Mesenchymal stem cell (in vitro differentiated cells and primary cell): ENCODE measurements at regions not wholly inside any gene's neighbourhood (a gene's known extent, or its start where the extent isn't known, plus 50 kb on each side); places are given as distances from the start of the nearest gene placed in this dataset.
"Not testable (repeated sequence)": the region's sequence is repeated elsewhere in the genome, so short reads cannot be mapped to it uniquely, and the experiment has no call there.

ENCODE experiments used
- DNase-seq: peaks from one replicate; pipeline ENCODE4 v3.0.0-alpha.2; 2013
- H2AFZ ChIP-seq: one replicate; pipeline ENCODE4 v1.6.1; 2013; ENCODE audit warnings: low read depth, mild to moderate bottlenecking, control low read depth, inconsistent platforms, low read length, moderate library complexity
- H2AK5ac ChIP-seq: 2 replicates; pipeline ENCODE4 v1.6.1; 2013; ENCODE audit warnings: low read length, moderate library complexity, mild to moderate bottlenecking, inconsistent platforms; ENCODE audit not compliant: severe bottlenecking
- H2BK120ac ChIP-seq: one replicate; pipeline ENCODE4 v1.6.1; 2013; ENCODE audit warnings: low read depth, mild to moderate bottlenecking, inconsistent platforms, low read length, moderate library complexity
- H2BK12ac ChIP-seq, 2 experiments: one replicate each; pipeline ENCODE4 v1.6.1; 2013; ENCODE audit warnings: inconsistent platforms in 2 of 2, low read length in 2 of 2, mild to moderate bottlenecking in 2 of 2, moderate library complexity in 2 of 2, control low read depth in 1 of 2
- H2BK15ac ChIP-seq: one replicate; pipeline ENCODE4 v1.6.1; 2013; ENCODE audit warnings: mild to moderate bottlenecking, low read depth, inconsistent platforms; ENCODE audit not compliant: poor library complexity, severe bottlenecking
- H2BK5ac ChIP-seq: 2 replicates; pipeline ENCODE4 v1.6.1; 2013; ENCODE audit warnings: low read depth, mild to moderate bottlenecking, low read length, control low read depth, inconsistent platforms; ENCODE audit not compliant: poor library complexity, severe bottlenecking
- H3K14ac ChIP-seq, 2 experiments: one replicate each; pipeline ENCODE4 v1.6.1; 2013; ENCODE audit warnings: inconsistent platforms in 2 of 2, low read length in 2 of 2, control low read depth in 1 of 2, mild to moderate bottlenecking in 1 of 2, moderate library complexity in 1 of 2
- H3K18ac ChIP-seq, 2 experiments: one replicate each; pipeline ENCODE4 v1.6.1; 2013; ENCODE audit warnings: inconsistent platforms in 2 of 2, low read length in 2 of 2, control low read depth in 1 of 2, low read depth in 1 of 2, mild to moderate bottlenecking in 1 of 2
- H3K23ac ChIP-seq, 2 experiments: one replicate each; pipeline ENCODE4 v1.6.1; 2013; ENCODE audit warnings: inconsistent platforms in 2 of 2, low read length in 2 of 2, mild to moderate bottlenecking in 2 of 2, moderate library complexity in 2 of 2, control low read depth in 1 of 2
- H3K27ac ChIP-seq: 2 replicates; pipeline ENCODE4 v1.5.1; 2013; ENCODE audit warnings: mild to moderate bottlenecking, moderate library complexity, low read length, control low read depth, inconsistent platforms; ENCODE audit not compliant: poor library complexity, severe bottlenecking
- H3K27me3 ChIP-seq, 2 experiments: 2 replicates each; pipeline versions ENCODE4 v1.6.1 to v1.7.0; 2013; ENCODE audit warnings: low read length in 2 of 2, mild to moderate bottlenecking in 2 of 2, moderate library complexity in 2 of 2, control low read depth in 1 of 2, inconsistent platforms in 1 of 2; ENCODE audit not compliant: control insufficient read depth in 1 of 2, insufficient read depth in 1 of 2
- H3K36me3 ChIP-seq, 2 experiments: 2 replicates each; pipeline versions ENCODE4 v1.6.1 to v1.7.0; 2013; ENCODE audit warnings: low read length in 2 of 2, control low read depth in 1 of 2, inconsistent platforms in 1 of 2, low read depth in 1 of 2, mild to moderate bottlenecking in 1 of 2; ENCODE audit not compliant: insufficient read depth in 2 of 2, control insufficient read depth in 1 of 2
- H3K4ac ChIP-seq, 2 experiments: one replicate each; pipeline ENCODE4 v1.6.1; 2013; ENCODE audit warnings: inconsistent platforms in 2 of 2, low read length in 2 of 2, mild to moderate bottlenecking in 2 of 2, moderate library complexity in 2 of 2, control low read depth in 1 of 2, low read depth in 1 of 2
- H3K4me1 ChIP-seq: 2 replicates; pipeline ENCODE4 v1.6.1; 2013; ENCODE audit warnings: low read depth, low read length, control low read depth; ENCODE audit not compliant: control insufficient read depth, insufficient read depth
- H3K4me2 ChIP-seq: 2 replicates; pipeline ENCODE4 v1.6.1; 2013; ENCODE audit warnings: low read length, mild to moderate bottlenecking, inconsistent platforms; ENCODE audit not compliant: poor library complexity, severe bottlenecking
- H3K4me3 ChIP-seq, 2 experiments: 2 replicates each; pipeline versions ENCODE4 v1.5.1 to v1.7.0; 2013; ENCODE audit warnings: low read length in 2 of 2, mild to moderate bottlenecking in 2 of 2, control low read depth in 1 of 2, low read depth in 1 of 2; ENCODE audit not compliant: insufficient read depth in 1 of 2
- H3K79me1 ChIP-seq: replicated peaks from 2 replicates; pipeline ENCODE4 v1.6.1; 2013; ENCODE audit warnings: mild to moderate bottlenecking, control low read depth, low read length, inconsistent platforms; ENCODE audit not compliant: poor library complexity, severe bottlenecking
- H3K9ac ChIP-seq: 2 replicates; pipeline ENCODE4 v1.7.0; 2013; ENCODE audit warnings: mild to moderate bottlenecking, low read length, moderate library complexity
- H3K9me3 ChIP-seq: 2 replicates; pipeline ENCODE4 v1.7.0; 2013; ENCODE audit warnings: mild to moderate bottlenecking, low read length; ENCODE audit not compliant: control insufficient read depth
- H4K8ac ChIP-seq: one replicate; pipeline ENCODE4 v1.6.1; 2013; ENCODE audit warnings: inconsistent platforms, mild to moderate bottlenecking, low read length, moderate library complexity
- H4K91ac ChIP-seq: one replicate; pipeline ENCODE4 v1.6.1; 2013; ENCODE audit warnings: mild to moderate bottlenecking, low read length, inconsistent platforms
- WGBS: methylation state at CpG from one replicate; pipeline ENCODE4 v1.1.7; 2013; ENCODE audit warnings: mixed read lengths; 5-methylcytosine and 5-hydroxymethylcytosine counted together

DNA sequence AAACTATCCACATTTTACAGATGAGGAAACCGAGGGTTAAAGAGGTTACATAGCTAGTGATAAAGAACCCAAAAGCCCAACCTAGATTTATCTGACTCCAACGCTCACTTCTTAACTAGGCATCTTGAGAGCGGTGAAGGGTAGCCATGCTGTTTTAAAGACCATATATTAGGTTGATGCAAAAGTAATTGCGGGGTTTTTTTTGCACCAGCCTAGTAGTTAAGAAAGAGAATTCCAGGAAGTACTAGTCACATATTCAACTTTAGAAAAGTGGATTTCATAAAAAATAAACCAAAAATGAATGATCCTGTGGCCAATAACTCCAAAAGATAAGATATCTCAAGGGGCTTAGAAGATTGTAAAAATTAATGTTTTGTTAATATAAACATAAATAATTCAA, 162.1 kb downstream of the GLUL start:
- no CpG with 5 or more reads among the region's 4 CpGs for WGBS
- no peaks in the 10 kb centered on the region for H3K4me1 ChIP-seq

GRCh38 chr1:182227864-182228547, 163.6 kb downstream of the GLUL start:
- Histone ChIP-seq H2AK5ac (no peak overlapping the region), H3K27ac (no peak overlapping the region), H2AFZ (no peak overlapping the region), H3K9me3 (no peaks in the 10 kb centered on the region), H2BK12ac (no peak overlapping the region), H4K91ac (no peak overlapping the region), H4K8ac (no peak overlapping the region), H3K36me3 (no peaks in the 10 kb centered on the region), H3K14ac (no peak overlapping the region), H3K4me2 (no peak overlapping the region), H3K4me3 (no peak overlapping the region), H3K4ac (no peak overlapping the region), H3K4me1 (no peaks in the 10 kb centered on the region), H2BK15ac (no peak overlapping the region), H3K23ac (no peak overlapping the region), H3K79me1 (no peaks in the 10 kb centered on the region), H2BK120ac (no peak overlapping the region), H3K9ac (no peak overlapping the region), H2BK5ac (no peak overlapping the region), H3K18ac (no peak overlapping the region), H3K27me3 (no peaks in the 10 kb centered on the region)
- WGBS = 90% methylated on average over 3 of the region's 4 CpGs
- DNase-seq = no peak

More for the DNA sequence above, 162.1 kb downstream of the GLUL start:
- H3K4me3 ChIP-seq = no peak overlapping the region
- no peak overlapping the region for H2AK5ac ChIP-seq
- no peak overlapping the region for H2BK120ac ChIP-seq
- H3K27me3 ChIP-seq = no peaks in the 10 kb centered on the region
- no peak overlapping the region for H4K8ac ChIP-seq
- H4K91ac ChIP-seq = no peak overlapping the region
- no peak overlapping the region for H2AFZ ChIP-seq
- no peak for DNase-seq
- H3K18ac ChIP-seq = no peak overlapping the region
- no peak overlapping the region for H3K4ac ChIP-seq
- H3K79me1 ChIP-seq = no peaks in the 10 kb centered on the region
- no peak overlapping the region for H3K23ac ChIP-seq
- H2BK5ac ChIP-seq = no peak overlapping the region
- H3K4me2 ChIP-seq = no peak overlapping the region
- H3K9ac ChIP-seq = peak overlapping the region; percentile 23
- no peaks in the 10 kb centered on the region for H3K36me3 ChIP-seq
- H3K14ac ChIP-seq = no peak overlapping the region
- no peak overlapping the region for H2BK15ac ChIP-seq
- no peak overlapping the region for H2BK12ac ChIP-seq
- no peaks in the 10 kb centered on the region for H3K9me3 ChIP-seq
- no peak overlapping the region for H3K27ac ChIP-seq

GRCh38 chr1:182226618-182227017, 165.0 kb downstream of the GLUL start:
- no peak overlapping the region for H4K91ac ChIP-seq
- no peak overlapping the region for H2BK5ac ChIP-seq
- no peak overlapping the region for H3K18ac ChIP-seq
- no peak overlapping the region for H2AK5ac ChIP-seq
- H3K27ac ChIP-seq = no peak overlapping the region
- H3K27me3 ChIP-seq = no peaks in the 10 kb centered on the region
- H4K8ac ChIP-seq = no peak overlapping the region
- H2BK15ac ChIP-seq = no peak overlapping the region
- H2BK120ac ChIP-seq = no peak overlapping the region
- no peak for DNase-seq
- no peak overlapping the region for H3K9ac ChIP-seq
- no peak overlapping the region for H3K23ac ChIP-seq
- no peaks in the 10 kb centered on the region for H3K4me1 ChIP-seq
- no peaks in the 10 kb centered on the region for H3K9me3 ChIP-seq
- H3K4ac ChIP-seq = no peak overlapping the region
- H3K79me1 ChIP-seq = no peaks in the 10 kb centered on the region
- H2AFZ ChIP-seq = no peak overlapping the region
- no peak overlapping the region for H2BK12ac ChIP-seq
- H3K4me3 ChIP-seq = no peak overlapping the region
- WGBS = 89% methylated on average over 2 of the region's 2 CpGs
- H3K4me2 ChIP-seq = no peak overlapping the region
- no peaks in the 10 kb centered on the region for H3K36me3 ChIP-seq
- H3K14ac ChIP-seq = no peak overlapping the region

DNA sequence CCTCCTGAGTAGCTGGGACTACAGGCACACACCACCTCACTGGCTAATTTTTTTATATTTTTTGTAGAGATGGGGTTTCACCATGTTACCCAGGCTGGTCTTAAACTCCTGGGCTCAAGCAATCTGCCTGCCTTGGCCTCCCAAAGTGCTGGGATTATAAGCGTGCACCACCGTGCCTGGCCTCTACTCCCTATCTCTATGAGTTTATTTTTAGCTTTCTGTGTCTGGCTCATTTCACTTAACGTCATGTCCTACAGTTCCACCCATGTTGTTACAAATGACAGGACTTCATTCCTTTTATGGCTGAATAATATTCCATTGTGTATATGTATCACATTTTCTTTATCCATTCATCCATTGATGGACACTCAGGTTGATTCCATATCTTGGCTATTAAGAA, 164.2 kb upstream of the ZNF648 start:
- not testable (repeated sequence) for H2BK5ac ChIP-seq, H3K4me3 ChIP-seq, H2BK15ac ChIP-seq, H4K91ac ChIP-seq, H2BK120ac ChIP-seq, H3K18ac ChIP-seq, H3K27me3 ChIP-seq, H3K4me1 ChIP-seq, DNase-seq, H3K79me1 ChIP-seq, H2BK12ac ChIP-seq, H3K14ac ChIP-seq, H3K4ac ChIP-seq, H3K9me3 ChIP-seq, H3K4me2 ChIP-seq, H4K8ac ChIP-seq, H3K36me3 ChIP-seq, H3K27ac ChIP-seq, H3K9ac ChIP-seq, H2AFZ ChIP-seq, H3K23ac ChIP-seq, H2AK5ac ChIP-seq
- WGBS = 54% methylated on average over 2 of the region's 3 CpGs
